TTC549 (cell line): ENCODE measurements at regions not wholly inside any gene's neighbourhood (a gene's known extent, or its start where the extent isn't known, plus 50 kb on each side); places are given as distances from the start of the nearest gene placed in this dataset.

Experiments used
- FAIRE-seq: peaks from 2 replicates; lab custom pipeline; 2012; peaks lifted over from hg19 to GRCh38; lab: Jason Lieb, UNC

DNA sequence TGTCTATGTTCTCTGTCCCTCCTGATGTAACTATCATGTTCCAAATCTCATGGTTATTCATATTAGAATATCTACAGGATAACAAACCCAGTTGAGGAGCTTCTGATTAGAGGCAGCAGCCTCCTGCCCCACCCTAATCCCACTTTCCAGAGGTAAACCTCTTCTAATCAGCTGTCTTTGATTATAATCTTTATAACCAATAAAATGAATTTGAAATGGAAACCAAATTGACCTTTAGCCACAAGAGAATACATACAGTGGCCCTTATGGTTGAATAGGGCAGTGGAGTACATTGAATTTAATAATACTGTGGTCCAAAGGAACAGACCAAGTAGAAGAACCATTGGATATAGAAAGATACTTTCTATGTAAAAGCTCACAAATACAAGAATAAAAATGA, 281.3 kb upstream of the UMPS start:
- no peak for FAIRE-seq

DNA sequence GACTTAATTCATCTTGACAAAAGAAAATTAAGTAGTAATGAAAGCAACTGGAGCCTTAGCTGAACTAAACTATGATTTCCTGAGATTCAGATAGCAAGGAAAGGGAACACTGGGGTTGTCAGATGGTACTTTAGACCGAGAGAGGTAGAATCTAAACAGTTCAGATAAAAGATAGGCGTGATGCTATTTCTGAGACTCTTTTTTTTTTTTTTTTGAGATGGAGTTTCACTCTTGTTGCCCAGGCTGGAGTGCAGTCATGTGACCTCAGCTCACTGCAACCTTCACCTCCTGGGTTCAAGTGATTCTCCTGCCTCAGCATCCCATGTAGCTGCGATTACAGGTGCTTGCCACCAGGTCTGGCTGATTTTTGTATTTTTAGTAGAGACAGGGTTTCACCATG, 279.9 kb upstream of the UMPS start:
- FAIRE-seq = no peak

DNA sequence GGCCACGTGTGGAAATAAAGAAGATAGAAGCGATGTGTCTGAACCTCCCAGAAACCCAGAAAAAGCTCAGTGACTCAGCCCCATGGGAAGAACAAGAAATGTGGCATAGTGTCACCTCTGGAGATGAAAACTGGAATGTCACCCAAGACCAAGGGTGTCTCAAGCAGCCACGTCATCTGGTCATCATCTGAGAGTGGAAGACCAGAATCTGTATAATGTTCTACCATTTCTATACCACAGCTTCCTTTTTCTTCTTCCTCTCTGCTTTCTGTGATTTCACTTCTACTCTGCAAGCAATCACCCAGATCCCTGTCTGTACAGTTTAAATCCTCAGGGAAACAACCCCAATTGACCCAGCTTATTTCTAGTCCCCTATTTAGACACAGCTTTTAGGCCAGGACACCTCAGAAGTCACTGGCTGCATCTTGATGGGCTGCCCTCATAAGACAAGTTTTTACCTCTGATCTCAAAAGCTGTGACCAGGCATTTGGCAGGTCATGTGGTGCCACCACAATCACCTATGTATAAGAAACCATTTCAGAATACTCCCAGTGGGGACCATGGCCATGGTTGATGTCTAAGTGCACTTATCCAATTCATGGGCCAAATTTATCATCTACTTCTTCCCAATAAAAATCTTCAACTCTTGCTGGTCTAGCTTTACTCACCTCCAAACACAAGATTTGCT, 278.5 kb upstream of the UMPS start:
- no peak for FAIRE-seq

DNA sequence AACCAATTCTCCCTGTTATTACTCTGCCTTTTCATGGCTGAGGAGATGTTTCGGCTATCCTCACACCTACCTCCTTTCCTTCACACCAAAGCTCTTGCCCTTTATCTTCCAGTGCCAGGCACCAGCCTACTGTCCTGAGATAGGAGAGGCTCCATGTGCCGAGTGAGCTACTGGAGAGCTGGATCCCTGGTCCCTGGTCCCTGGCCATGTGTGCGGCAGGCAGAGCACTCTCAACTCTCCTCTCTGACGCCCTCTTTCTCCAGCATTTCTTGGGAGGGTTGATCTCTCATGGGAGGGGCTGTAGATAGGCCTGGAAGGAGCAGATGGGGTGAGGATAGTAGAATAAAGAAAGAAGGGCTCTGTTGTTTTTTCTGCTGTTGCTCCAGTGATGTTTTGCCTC, 277.1 kb upstream of the UMPS start:
- FAIRE-seq = no peak

DNA sequence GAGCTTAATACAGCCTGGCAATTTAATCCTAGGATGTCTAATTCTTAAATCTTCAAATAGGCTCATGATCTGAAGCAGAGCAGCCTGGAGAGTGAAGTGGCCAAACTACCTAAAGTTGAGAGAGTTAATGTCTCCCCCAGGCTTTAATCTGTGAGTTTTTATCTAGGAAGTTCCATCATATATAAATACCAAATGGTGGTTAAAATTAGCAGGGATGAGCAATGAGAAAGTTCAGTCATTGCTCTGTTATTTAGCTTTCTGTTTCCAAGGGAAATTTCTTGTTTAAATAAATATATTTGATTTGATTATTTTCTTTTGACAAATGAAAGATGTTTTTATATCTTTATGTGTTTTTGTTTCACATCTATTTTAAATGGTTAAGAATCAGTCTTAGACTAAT, 274.4 kb upstream of the UMPS start:
- no peak for FAIRE-seq

DNA sequence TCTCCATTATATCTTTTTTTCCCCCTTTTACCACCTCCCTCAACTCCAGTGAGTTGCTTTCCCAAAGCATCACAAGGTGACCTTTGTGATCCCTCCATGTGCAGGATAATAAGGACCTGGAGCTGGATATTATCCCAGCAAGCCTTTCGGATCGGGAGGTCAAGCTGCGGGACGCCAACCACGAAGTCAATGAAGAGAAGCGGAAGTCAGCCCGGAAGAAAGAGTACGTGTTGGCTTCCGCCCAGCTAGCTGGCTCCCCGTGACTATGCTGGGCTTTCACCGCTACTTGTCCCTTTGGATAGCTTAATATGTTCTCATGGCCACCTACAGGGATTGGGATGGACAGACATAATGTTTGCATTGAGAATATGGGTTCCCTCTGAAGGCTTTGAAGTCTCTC, 273.7 kb upstream of the UMPS start:
- FAIRE-seq = no peak

DNA sequence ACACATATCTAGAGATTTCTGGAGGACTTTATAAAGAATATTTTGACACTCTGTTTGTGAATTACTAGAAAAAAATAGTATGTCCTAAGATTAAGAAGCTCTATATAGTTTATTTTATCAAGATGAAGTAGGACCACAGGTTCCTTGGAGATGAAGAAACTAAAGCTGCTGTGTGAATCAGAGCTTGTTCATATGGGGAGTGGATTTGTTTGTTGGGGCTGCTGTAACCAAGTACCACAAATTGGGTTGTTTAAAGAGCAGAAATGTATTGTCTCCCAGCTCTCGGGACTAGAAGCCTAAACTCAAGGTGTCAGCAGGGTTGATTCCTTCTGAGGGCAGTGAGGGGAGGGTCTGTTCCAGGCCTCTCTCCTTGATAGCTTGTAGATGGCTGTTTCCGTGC, 270.6 kb upstream of the UMPS start:
- FAIRE-seq = no peak

DNA sequence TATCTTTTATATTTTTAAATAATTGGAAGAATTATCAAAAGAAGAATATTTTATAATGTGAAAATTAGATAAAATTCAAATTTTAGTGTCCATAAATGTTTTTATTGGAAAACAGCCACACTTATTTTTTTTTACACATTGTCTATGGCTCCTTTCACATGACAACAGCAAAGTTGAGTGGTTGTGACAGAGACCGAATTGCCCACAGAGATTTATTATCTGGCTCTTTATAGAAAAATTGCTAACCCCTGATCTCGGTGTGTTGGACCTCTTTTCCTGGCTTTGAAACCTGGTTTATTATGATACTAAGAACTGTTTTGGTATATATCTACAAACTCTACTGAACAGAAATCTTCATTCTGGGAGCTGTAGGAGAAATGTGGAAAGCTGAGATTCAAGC, 269.1 kb upstream of the UMPS start:
- FAIRE-seq = no peak

DNA sequence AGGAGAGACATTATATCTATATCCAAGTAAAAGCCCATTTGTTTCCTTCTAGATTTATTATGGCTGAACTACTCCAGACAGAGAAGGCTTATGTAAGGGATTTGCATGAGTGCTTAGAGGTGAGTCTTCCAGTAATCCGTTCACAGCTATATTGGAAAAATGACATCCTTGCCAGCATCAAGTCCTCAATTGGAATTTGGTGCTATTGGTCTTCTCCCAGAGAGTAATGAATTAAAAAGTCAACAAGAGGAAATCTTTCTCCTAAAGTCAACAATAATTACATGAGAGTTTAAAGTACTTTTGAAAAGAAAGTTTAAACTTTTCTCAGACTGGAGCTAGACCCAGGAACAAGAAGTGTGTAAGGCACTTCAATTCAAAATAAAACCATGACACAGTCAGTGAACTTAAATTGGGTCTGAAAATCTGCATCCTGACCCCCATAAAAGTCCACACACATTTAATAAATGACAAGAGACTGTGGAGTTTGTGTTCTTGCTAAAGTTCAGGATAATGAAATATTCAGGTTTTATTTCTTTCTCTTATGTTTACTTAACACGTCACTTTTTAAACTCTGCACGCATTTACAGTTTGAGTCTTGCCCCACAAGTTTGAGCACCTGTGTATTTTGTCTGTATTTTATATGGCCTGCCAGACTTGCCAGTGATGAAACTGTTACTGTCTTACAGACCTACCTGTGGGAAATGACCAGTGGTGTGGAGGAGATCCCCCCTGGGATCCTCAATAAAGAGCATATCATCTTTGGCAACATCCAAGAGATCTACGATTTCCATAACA, 268.2 kb upstream of the UMPS start:
- no peak for FAIRE-seq

DNA sequence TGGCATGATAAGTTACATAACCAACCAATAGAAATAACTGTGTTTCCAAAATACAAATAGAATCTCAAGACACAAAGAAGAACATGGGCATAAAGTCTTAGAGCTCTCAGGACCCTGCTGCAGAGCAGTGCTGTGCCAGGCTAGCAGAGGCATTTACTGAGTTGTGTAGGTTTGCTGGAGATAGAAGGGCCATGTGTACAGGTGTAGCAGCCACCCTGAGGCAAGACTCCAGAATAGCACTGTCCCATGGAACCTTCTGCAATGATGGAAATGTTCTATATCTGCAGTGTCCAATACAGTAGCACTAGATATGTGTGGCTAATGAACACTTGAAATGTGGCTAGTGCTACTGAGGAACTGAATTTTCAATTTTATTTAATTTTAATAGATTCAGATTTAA, 267.0 kb upstream of the UMPS start:
- FAIRE-seq = no peak

DNA sequence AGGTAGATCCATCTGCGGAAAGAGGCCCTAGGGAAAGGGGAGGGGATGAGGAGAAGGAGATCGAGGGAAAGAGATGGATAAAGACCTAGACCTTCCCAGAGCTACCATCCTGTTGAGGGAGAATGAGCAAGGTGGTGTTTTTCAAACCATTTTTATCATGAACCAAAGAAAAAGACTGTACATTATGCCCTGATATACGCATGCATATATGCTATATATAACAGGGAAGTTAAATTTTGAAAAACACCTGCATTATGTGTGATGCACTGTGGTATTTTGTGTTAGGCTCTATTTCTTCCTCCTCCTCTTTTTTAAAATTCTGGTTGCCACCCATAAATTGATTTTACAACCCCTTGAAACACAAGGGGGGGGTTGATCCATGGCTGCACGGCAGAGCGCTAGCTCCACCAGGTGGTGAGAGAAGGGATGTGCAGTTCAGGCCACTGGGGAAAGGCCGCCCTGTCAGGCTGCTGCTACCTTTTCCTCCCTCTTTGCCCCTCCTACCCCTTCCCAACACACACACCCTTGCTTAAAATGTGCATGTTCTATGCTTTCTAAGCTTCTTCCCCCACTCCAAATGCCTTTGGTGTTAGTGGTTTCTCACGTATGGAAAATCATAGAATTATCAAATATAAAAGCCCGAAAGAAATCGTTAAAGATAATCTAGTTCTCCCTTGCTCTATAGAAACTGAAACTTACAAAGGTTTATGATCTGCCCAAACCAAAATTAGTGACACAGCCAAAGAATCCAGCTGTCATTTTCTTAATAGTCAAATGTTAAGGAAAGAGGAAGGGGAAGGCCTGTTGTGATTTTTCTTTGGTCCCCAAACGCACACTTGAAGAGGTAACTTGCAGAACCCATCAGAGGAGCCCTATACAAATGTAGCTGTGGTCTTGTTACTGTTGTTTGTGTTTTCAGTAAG, 262.0 kb upstream of the UMPS start:
- no peak for FAIRE-seq

DNA sequence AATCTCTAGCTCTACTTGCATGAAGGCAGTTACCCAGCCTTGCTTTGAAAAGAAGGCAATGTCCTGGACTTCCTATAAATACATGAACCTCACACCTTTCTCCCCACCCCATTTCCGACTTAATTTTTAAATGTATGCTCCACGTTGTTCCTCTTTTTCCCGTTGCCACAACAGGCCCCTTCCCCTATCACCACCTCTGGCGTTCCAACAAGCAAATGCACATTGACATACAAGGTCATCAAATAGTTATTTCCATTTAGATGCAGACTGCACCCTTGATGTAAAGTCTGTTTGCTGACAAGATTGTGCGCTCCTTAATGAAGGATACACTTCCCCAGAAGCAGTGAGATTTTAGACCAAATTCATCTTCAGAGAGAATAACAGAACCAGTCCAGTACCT, 260.7 kb upstream of the UMPS start:
- no peak for FAIRE-seq

DNA sequence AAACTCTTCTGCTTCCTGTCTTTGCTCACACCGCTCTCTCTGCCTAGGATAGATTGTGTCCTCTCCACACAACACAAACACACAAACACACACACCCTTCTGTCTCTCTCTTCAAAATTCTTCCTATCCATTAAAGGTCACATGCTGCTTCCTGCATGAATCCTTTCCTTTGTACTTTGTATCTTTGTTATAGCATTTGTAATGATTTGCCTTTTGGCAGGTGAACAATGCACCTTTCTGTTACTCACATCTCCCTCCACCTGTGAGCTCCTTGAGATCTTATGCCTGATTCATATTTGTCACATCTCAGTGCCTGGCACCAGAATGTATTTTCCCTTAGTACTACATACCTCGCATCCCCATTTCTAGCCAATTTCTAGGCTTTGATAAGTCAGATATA, 251.4 kb upstream of the UMPS start:
- no peak for FAIRE-seq

DNA sequence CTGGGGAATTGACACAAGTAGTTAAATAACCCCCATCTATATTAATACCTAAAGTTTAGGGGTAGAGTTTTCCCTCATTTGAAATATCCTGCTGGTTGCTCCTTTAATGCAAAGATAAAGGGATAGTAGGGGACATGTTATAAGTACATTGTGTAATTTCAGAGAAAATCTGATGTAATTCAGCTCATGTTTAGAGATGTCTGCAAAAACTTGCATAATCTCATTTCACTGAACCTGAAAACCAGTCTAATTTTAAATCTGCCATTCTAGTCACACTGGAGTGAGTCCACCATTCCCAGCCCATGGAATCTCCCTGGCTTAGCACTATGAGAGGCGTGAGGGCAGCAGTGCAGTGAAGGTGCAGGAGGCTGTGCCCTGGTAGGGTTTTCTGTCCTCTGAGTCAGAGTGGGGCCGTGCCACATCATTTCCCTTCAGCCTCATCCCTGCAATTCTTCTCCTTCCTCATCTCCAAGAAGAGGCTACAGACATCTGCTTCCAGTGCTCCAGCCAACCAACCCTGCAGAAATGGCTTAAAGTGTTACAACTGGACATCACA, 246.3 kb upstream of the UMPS start:
- FAIRE-seq = no peak

DNA sequence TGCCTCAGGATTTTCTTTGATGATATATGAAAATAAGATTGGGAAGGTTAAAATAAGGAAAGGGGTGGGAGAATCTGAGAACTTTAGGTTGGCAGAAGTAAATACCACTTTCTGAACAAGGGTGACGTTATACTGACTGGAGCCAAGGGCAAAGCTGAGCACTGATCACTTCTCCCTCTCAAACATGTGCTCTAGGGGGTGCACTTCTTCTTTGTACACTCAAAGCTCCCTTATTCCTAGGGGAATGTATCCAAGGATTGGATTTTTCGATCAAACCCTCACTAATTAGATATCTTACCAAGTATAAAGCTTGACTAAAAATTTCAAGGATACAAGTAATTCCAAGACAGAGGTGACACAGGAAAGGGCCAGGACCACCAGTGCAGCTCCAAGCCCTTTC, 243.9 kb upstream of the UMPS start:
- no peak for FAIRE-seq

DNA sequence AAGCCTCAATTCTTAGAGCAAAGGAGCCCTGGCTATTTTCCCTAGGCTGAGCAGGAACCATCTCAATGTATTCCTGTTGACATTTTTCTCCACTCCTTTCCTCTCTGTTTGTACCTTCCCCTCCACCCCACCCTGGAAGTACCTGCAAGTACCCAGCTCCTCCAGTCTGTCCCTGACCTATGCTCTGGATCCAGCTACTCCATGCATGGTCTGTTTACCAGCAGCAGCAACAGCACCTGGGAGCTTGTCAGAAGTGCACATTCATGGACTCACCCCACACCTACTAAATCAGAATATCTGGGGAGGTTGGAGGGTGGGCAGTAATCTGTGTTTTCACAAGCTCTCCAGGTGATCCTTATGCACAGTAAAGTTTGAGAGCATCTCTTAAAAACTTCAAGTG, 240.7 kb upstream of the UMPS start:
- no peak for FAIRE-seq

DNA sequence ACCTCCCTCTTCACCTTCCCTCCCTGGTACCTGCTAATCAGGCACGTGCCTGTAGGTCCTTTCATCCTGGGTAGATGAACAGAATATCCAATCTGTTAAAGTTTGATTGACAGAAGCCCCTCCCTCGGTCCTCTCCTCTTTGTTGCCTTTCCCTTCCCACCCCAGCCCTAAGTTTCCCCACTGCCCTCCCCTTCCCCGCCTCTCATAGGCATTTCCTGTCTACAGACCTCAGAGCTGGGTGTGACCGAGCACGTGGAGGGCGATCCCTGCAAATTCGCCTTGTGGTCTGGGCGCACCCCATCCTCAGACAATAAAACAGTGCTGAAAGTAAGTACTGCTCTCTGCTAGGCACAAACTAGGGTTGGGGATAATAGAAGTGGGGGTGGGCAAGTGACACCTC, 239.2 kb upstream of the UMPS start:
- FAIRE-seq = no peak

DNA sequence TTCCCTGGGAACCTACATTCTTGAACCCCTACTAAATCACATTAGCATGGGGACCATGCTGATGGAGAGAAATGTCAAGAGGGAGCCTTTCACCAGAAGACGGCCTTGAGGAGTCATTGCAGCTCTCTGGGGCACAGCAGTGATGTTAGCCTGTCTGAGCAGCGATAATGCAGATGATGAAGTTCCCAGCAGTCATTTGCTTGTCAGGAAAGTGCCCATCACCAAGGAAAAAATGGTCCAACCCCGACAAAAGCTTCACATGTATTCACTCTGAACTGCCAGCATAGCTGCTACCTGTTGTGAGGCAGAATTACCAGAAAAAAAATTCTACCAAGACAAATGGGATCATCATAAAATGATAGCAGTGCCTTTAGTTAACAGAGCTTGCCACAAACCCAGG, 238.4 kb upstream of the UMPS start:
- no peak for FAIRE-seq

DNA sequence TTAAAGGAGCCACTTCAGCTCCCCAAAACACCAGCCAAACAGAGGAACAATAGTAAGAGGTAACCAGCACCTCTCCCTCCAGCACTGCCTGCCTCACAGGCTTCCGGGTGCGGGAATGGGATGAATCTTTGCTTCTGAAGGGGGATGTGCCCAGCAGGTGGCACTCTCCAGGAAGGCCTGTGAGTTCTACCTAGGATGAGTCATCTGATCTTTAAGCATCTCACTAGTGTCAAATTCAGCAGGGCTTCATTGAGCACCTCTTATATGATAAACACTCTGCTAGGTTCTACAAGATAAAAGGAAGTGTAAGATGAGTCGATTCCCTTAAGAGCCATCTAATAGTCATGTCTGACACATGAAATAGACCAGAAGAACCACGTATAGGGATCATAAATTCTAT, 237.4 kb upstream of the UMPS start:
- FAIRE-seq = no peak

DNA sequence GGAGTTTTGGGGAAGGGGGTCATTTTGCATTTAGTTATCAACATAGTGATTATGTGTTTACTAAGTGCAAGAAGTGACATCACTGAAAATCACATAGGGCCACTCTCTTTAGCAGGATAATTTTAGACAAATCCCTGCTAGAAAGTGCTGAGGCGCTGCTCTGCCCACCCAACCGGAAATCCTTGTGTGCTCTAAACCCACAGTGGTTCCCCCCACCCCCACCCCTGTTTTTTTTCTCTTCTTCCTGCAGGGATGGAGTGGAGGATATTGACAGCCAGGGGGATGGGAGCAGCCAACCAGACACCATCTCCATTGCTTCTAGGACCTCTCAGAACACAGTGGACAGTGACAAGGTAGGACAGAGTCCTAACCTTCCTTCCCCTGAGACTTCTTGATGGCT, 234.2 kb upstream of the UMPS start:
- no peak for FAIRE-seq

DNA sequence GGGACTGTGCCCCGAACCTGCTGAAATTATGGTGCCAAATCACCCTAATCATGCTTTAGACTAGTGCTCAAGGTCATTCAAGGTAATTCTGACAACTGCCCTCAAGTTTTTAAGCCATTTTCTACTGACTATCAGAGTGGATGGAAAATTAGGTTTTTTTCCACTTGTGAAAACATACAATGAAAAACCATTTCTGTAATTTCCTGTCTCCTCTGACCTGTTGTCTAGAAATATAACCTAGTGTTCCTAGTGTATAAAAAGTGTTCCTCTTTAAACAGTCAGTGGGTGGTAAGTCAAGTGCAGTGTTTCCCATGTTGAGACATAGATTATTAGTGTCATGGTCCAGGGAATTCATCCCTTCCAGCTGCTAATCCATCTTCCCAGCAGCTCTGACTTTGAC, 232.8 kb upstream of the UMPS start:
- no peak for FAIRE-seq

DNA sequence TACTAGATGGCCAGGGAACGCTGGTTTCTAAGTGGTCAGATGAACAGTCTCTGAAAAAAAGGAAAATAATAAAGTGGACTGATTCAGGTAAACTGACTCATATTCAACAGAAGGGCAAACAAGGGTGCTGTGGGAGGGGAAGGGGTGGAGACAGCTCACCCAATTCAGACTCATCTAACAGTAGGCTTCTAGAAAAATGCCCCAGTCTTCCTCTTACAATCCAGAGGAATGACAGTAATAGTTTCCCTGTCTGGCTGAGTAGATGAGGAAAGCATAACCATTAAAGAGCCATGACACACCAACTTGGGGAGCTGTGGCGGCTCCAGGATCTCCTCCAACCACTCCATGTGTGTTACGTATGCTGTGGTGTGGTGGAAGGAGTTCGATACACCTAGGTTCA, 231.4 kb upstream of the UMPS start:
- no peak for FAIRE-seq
